ENCODE measurements at regions not wholly inside any gene's neighbourhood (a gene's known extent, or its start where the extent isn't known, plus 50 kb on each side); places are given as distances from the start of the nearest gene placed in this dataset.

DNA sequence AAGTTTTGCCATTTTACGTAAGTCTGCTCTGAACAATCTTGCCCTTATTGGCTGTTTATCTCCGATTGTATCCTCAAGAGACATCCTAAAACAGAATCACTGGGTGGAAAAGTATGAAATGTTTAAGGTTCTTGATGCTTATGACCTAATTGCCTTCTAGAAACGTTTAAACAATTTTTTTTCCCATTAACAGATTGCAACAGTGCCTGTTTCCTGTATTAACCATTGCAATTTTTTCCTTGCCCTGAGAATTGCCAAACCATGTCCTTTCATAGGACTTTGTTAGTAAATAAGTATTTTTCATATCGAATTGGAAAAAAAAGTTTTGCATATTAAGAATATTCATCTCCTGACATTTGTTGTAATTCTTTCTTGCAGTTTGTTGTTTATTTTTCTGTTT lies 639.8 kb downstream of the INHBA start:
- Mint-ChIP-seq H3K9me3 (no peaks in the 10 kb centered on the region), H3K27ac (no peak overlapping the region), H3K27me3 (ENCODE audit: insufficient read depth, low read depth, poor library complexity) (peaks cover 21% of the 10 kb centered on the region), H3K4me3 (no peak overlapping the region), H3K4me1 (peaks cover 17% of the 10 kb centered on the region), H3K36me3 (ENCODE audit: low read depth) (no peaks in the 10 kb centered on the region)
- H2AFZ ChIP-seq = no peak overlapping the region
- no peaks in the 10 kb centered on the region for H3F3A ChIP-seq (replicated peaks; ENCODE audit: low read depth)
- H3K27ac ChIP-seq (ENCODE audit: low read depth) = no peak overlapping the region
- no peaks in the 10 kb centered on the region for H3K4me1 ChIP-seq (ENCODE audit: insufficient read depth)
- H3K36me3 ChIP-seq (ENCODE audit: insufficient read depth) = no peaks in the 10 kb centered on the region
- H3K79me2 ChIP-seq (replicated peaks; ENCODE audit: insufficient read depth) = no peaks in the 10 kb centered on the region
- ATAC-seq (no peak), DNase-seq (ENCODE audit: low spot score) (no peak)
- peaks cover 12% of the 10 kb centered on the region; the same call in 1 of the 2 replicates for H3K27me3 ChIP-seq (ENCODE audit: insufficient read depth)
- peaks cover 5% of the 10 kb centered on the region for H3K9me2 ChIP-seq (ENCODE audit: insufficient read depth)
- no peak overlapping the region for H3K4me2 ChIP-seq
- TF ChIP-seq EZH2phosphoT487 (IDR thresholded peaks at IDR 0.05; ENCODE audit: unreplicated experiment) (no peak), ZNF331 (CRISPR knock-in tag; IDR thresholded peaks at IDR 0.05; ENCODE audit: low read depth) (no peak), STAT1 (IDR thresholded peaks at IDR 0.05; ENCODE audit: unreplicated experiment) (no peak)
- TF ChIP-seq, protein P1, sequence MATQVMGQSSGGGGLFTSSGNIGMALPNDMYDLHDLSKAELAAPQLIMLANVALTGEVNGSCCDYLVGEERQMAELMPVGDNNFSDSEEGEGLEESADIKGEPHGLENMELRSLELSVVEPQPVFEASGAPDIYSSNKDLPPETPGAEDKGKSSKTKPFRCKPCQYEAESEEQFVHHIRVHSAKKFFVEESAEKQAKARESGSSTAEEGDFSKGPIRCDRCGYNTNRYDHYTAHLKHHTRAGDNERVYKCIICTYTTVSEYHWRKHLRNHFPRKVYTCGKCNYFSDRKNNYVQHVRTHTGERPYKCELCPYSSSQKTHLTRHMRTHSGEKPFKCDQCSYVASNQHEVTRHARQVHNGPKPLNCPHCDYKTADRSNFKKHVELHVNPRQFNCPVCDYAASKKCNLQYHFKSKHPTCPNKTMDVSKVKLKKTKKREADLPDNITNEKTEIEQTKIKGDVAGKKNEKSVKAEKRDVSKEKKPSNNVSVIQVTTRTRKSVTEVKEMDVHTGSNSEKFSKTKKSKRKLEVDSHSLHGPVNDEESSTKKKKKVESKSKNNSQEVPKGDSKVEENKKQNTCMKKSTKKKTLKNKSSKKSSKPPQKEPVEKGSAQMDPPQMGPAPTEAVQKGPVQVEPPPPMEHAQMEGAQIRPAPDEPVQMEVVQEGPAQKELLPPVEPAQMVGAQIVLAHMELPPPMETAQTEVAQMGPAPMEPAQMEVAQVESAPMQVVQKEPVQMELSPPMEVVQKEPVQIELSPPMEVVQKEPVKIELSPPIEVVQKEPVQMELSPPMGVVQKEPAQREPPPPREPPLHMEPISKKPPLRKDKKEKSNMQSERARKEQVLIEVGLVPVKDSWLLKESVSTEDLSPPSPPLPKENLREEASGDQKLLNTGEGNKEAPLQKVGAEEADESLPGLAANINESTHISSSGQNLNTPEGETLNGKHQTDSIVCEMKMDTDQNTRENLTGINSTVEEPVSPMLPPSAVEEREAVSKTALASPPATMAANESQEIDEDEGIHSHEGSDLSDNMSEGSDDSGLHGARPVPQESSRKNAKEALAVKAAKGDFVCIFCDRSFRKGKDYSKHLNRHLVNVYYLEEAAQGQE (IDR thresholded peaks at IDR 0.05; ENCODE audit: unreplicated experiment) = no peak
- H3K4me3 ChIP-seq = no peak overlapping the region
- H4K20me1 ChIP-seq (replicated peaks; ENCODE audit: insufficient read depth) = no peaks in the 10 kb centered on the region

DNA sequence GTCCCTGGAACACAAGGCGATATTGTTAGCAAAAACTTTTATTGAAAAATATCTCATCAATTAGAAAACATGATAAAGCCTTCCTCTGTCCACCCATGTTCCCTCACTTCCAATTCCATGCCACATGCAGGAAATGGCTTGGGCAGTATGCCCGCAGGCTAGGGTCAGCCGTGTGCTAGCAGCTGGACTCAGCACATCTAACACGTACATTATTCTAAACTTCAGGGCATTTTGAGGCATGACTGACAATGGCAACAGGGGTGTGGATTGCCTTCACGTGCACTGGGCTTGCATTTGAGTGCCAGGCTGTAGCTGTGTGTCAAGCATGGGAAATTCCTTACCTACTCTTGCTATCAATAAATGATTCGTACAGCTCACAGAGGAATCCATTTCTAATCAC lies 642.1 kb downstream of the INHBA start:
- Histone ChIP-seq H3K4me2 (no peak overlapping the region), H3K4me1 (ENCODE audit: insufficient read depth) (no peaks in the 10 kb centered on the region), H3K4me3 (no peak overlapping the region), H3F3A (replicated peaks; ENCODE audit: low read depth) (no peaks in the 10 kb centered on the region), H3K27ac (ENCODE audit: low read depth) (no peak overlapping the region), H3K36me3 (ENCODE audit: insufficient read depth) (no peaks in the 10 kb centered on the region; the same call in 1 of the 2 replicates), H3K27me3 (ENCODE audit: insufficient read depth) (peaks cover 12% of the 10 kb centered on the region; the same call in 1 of the 2 replicates), H3K9me2 (ENCODE audit: insufficient read depth) (peaks cover 12% of the 10 kb centered on the region), H2AFZ (no peak overlapping the region), H3K79me2 (replicated peaks; ENCODE audit: insufficient read depth) (no peaks in the 10 kb centered on the region), H4K20me1 (replicated peaks; ENCODE audit: insufficient read depth) (no peaks in the 10 kb centered on the region)
- H3K4me3 Mint-ChIP-seq = no peak overlapping the region
- H3K9me3 Mint-ChIP-seq = peaks cover 6% of the 10 kb centered on the region; the same call in 2 of the 3 replicates
- ATAC-seq = no peak
- 0 out of 3 replicates have a peak, but pooled peaks cover 4% of the 10 kb centered on the region for H3K36me3 Mint-ChIP-seq (ENCODE audit: low read depth)
- no peak for DNase-seq (ENCODE audit: low spot score)
- no peak for TF ChIP-seq NANOG (IDR thresholded peaks at IDR 0.05; ENCODE audit: borderline replicate concordance)
- H3K4me1 Mint-ChIP-seq = peaks cover 17% of the 10 kb centered on the region
- H3K27ac Mint-ChIP-seq = no peak overlapping the region
- H3K27me3 Mint-ChIP-seq (ENCODE audit: insufficient read depth, low read depth, poor library complexity) = peaks cover 24% of the 10 kb centered on the region

DNA sequence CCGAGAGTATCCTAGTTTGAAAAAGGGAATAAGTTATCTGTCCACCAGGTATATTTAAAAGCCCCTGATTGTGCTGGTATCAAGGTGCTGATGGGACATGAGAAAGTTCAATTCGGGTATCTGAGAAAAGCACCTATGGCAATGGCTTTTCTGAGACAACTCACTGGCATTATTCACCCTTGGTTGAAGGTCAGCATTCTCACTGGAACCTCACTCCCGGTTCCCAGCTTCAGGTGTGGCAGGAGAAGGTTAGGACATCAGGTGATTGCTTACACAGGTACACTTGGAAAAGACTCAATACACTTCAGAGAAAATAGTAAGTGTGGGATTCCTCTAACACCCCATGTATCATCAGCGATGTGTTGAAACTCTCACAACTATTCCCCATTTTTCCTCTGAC lies 643.1 kb downstream of the INHBA start:
- Mint-ChIP-seq H3K4me1 (peaks cover 19% of the 10 kb centered on the region), H3K27me3 (ENCODE audit: insufficient read depth, low read depth, poor library complexity) (peaks cover 24% of the 10 kb centered on the region)
- H3K36me3 ChIP-seq (ENCODE audit: insufficient read depth) = no peaks in the 10 kb centered on the region; the same call in 1 of the 2 replicates

More for the DNA sequence above, 643.1 kb downstream of the INHBA start:
- no peak overlapping the region for H3K27ac Mint-ChIP-seq
- H3K9me3 Mint-ChIP-seq = peaks cover 6% of the 10 kb centered on the region; the same call in 2 of the 3 replicates
- Histone ChIP-seq H3K4me3 (no peak overlapping the region), H3K9me2 (ENCODE audit: insufficient read depth) (peaks cover 12% of the 10 kb centered on the region), H3K4me2 (no peak overlapping the region), H4K20me1 (replicated peaks; ENCODE audit: insufficient read depth) (no peaks in the 10 kb centered on the region), H3F3A (replicated peaks; ENCODE audit: low read depth) (no peaks in the 10 kb centered on the region), H3K4me1 (ENCODE audit: insufficient read depth) (no peaks in the 10 kb centered on the region), H3K79me2 (replicated peaks; ENCODE audit: insufficient read depth) (no peaks in the 10 kb centered on the region), H3K27ac (ENCODE audit: low read depth) (no peak overlapping the region), H2AFZ (no peak overlapping the region), H3K27me3 (ENCODE audit: insufficient read depth) (peaks cover 12% of the 10 kb centered on the region; the same call in 1 of the 2 replicates)
- H3K36me3 Mint-ChIP-seq (ENCODE audit: low read depth) = 0 out of 3 replicates have a peak, but pooled peaks cover 4% of the 10 kb centered on the region
- H3K4me3 Mint-ChIP-seq = no peak overlapping the region
- peak; percentile 7; the same call in 2 of the 3 replicates for ATAC-seq
- TF ChIP-seq STAT1 (IDR thresholded peaks at IDR 0.05; ENCODE audit: unreplicated experiment) (no peak), ZNF331 (CRISPR knock-in tag; IDR thresholded peaks at IDR 0.05; ENCODE audit: low read depth) (no peak), EZH2phosphoT487 (IDR thresholded peaks at IDR 0.05; ENCODE audit: unreplicated experiment) (no peak)
- DNase-seq (ENCODE audit: low spot score) = no peak

All from GM23338 (cell line).